Activated CD4-positive, alpha-beta T cell treated with anti-CD3 and anti-CD28 coated beads, Interleukin-2, amount 50 U/mL, for 1 hour (primary cell): ENCODE measurements at regions not wholly inside any gene's neighbourhood (a gene's known extent, or its start where the extent isn't known, plus 50 kb on each side); places are given as distances from the start of the nearest gene placed in this dataset.
"Not testable (repeated sequence)": the region's sequence is repeated elsewhere in the genome, so short reads cannot be mapped to it uniquely, and the experiment has no call there.

Source experiments
- DNase-seq: peaks from one replicate; pipeline ENCODE4 v3.0.0-alpha.2; 2020

DNA sequence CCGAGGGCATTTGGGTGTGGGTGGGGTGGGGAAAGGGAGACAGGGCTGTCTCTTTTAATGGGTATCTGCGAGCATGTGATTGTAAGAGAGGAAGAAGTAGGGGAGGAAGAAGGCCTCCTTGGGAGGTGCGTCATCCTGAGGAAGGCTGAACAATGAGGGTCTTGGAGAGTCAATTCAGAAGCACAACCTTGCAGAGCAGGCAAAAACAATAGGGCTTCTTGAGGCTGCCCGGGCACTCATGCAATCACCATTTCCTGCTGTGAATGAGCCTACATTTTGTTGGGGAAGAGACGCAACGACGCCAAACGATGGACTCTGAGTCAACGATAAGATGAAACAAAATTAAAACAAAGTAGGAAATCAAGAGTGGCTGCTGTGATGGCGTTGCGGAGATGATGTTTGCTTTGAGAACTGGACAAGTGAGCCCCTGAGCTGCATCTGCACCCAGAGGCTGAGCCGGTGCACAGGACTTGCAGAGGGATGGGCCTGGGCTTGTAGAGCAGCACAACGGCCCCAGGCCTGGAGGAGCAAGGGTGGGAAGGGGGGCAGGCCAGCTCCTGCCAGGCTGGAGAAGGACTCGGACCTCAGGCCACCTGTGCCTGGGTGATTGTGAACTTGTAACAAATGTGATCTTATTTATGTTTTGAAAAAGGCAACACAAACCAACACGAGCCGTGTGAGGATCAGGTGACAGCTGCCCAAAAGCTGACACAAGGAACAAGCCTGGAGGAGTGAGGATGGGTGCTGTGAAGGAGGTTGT, 92.3 kb upstream of the B3GAT1 start:
- no peak for DNase-seq

DNA sequence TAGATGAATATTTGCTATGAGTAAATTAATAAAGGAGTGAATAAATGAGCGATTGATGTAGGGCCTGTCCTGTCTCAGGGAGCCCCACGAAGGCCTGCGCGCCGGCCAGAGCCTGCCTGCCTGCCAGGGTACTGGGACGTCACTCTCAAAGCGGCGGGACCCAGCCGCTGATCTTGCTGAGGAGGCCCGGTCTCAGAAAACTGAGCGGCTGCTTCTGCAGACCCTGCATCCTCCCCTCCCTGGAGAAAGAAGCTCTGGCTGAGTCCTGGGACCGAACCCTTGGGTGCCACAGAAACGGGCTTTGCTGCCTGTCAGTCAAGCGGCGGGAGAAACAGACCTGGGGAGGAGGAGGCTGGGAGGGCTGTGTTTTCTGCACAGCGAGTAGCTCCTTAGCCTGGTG, 91.6 kb upstream of the B3GAT1 start:
- no peak for DNase-seq

DNA sequence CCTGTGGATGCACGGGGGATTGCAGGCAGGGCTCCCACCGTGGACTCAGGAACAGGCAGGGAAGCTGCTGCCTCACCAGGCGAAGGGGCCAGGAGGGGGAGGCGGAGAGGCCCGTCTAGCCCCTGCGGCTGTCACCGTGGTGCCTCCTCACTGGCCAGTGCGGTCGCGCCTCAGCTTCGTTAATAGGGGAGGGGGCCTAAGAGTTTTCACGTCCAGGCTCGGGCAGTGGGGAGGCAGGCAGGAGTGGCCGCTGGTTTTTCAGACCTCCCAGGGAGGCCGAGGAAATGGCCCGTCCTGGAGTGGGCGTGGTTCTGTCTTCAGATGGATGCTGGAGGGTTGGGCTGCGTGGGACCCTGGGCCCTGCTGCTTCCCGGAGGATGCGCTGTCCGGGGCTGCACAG, 91.1 kb upstream of the B3GAT1 start:
- DNase-seq: no peak

DNA sequence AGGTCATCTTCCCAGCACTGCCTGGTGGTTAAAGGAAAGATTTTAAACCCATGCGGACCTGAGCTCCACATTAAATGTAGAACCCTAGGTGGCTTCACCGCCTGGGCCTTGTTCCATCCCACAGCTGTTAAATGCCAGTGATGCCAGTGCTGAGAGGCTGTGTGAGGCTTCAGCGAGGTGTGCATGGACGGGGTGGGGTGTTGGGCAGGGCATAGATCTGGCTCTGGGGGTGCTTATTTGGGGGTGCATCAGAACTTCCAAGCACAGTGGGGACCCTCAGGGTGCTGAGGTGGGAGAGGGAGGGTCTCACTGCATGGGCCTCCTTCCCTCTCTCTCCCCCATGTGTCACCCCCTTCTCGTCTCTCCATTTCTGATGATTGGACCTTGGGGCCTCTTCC, 90.1 kb upstream of the B3GAT1 start:
- DNase-seq: no peak

DNA sequence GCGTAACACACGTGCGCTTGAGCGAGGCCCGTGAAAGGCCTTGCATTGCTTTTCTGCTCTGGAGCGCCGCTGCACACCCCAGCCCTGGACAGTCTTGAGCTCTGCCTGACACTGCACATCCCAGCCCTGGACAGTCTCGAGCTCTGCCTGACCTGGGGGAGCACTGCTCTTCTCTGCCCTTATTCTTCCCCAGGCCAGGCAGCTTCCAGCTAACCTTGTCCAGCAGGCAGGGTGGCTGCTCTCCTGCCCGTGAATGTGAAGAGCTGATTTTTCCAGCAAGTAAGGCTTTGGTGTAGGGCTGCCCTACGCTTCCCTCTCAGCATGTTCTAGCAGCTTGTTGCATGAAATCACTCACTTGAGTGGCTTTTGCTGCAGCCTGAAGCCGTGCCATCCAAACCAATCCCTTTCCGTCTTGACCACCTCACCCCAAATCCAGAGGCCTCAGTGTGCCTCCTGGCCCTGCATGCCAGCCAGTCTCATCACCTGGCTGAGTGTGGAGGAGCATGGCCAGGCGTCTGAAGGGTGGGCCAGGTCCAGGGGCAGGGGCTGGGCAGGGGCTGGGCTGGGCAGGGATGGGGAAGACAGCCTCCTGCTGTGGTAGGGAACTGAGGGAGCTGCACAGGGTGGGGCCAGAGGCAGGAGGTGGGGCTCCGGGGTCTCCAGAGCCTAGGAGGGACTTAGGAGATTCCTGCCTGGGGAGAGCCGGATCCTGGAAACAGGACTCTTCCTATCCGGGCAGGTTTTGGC, 89.5 kb upstream of the B3GAT1 start:
- no peak for DNase-seq

DNA sequence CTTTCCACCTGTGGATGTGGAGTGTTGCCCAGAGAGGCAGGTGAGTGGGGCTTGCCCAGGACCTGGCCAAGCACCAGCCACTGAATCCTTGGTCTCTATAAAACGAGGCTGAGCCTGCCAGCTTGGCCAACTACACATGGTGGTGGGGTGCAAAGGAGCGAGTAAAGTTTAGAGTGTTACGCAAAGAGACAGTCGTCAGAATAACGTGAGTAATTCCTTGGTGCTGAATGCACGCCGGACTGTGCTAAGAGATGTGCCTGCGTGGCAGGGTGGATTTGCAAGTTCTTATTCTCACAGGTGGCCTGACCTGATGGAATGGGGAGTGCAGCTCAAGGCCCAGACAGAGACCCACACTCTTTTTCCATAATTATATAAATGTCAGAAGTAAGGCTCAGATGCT, 88.6 kb upstream of the B3GAT1 start:
- DNase-seq: no peak

DNA sequence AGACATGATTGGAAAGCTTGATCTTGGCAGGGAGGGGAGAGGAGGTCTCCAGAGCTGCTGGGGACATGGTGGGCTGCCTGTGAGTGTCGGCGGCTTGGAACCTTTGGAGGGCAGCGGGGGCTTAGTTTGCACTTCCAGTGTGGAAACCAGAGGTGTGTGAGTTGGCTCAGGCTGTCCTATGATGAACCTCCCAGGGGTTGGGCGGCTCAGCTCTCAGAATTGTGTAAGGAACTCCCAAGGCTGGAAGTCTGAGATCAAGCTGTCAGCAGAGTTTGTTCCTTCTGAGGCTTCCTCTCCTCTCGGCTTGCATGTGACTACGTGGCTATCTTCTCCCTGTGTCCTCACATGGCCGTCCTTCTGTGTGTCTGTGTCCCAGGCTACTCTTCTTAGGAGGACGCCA, 87.9 kb upstream of the B3GAT1 start:
- DNase-seq: no peak

DNA sequence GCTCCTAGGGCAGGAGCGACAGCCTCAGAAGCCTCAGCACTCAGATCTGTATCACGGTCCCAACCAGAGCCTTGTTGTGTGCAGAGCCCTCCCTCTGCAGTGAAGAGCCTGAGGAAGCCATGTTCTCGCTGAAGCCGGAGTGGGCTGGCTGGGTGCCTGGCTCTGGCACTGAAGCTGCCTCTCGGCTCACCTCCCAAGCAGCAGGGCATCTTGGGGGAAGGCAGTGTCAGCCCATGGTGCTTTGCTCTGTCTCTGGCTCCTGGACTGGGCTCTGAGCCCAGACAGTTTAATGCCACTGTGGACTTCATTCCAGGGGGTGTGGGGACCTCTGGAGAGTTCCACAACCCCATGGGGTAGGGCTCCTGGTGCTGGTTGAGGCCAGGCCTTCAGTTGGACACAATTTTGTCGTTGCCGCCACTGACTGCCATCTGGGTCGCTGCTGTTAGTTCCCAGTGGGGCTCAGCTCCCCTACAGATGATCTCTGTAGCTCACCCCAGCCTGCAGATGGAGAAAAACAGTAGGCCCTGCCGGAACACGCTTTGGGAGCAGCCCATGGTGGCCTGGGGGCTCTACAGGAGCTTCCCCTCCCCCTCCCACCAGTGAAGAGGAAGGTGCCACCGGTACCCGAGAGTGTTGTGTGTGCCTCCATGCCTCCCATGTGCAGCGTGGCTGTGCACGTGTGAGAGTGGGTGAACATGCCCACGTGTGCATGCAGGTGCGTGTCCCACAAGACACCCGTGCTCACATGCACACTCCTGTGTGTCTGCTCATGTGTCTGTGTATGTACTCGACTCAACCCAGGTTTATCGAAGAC, 86.5 kb upstream of the B3GAT1 start:
- no peak for DNase-seq

DNA sequence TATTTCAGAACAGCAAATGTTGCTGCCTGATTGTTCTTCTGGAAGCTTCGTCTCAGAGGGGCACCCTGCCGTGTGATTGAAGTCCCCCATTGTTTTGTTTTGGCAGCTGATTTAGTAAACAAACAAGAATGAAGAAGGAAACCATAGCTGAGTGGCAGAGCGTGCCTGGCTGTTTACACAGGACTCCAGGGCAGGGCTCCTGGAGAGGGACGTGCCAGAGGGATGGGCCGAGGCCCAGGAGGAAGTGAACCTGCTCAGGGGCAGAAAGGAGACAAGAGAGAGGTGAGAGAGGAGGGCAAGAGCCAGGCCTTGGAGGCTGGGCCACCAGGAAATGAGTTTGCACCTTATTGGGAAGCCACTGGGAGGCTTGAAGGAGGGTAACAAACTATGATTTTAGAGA, 85.5 kb upstream of the B3GAT1 start:
- DNase-seq: no peak

DNA sequence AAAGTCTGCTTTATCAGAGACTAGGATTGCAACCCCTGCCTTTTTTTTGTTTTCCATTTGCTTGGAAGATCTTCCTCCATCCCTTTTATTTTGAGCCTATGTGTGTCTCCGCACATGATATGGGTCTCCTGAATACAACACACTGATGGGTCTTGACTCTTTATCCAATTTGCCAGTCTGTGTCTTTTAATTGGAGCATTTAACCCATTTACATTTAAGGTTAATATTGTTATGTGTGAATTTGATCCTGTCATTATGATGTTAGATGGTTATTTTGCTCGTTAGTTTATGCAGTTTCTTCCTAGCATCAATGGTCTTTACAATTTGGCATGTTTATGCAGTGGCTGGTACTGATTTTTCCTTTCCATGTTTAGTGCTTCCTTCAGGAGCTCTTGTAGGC, 84.0 kb upstream of the B3GAT1 start:
- not testable (repeated sequence) for DNase-seq

DNA sequence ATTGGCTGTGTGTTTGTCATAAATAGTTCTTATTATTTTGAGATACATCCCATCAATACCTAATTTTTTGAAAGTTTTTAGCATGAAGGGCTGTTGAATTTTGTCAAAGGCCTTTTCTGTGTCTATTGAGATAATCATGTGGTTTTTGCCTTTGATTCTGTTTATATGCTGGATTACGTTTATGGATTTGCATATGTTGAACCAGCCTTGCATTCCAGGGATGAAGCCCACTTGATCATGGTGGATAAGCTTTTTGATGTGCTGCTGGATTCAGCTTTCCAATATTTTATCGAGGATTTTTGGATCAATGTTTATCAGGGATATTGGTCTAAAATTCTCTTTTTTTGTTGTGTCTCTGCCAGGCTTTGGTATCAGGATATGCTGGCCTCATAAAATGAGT, 82.4 kb upstream of the B3GAT1 start:
- DNase-seq: not testable (repeated sequence)

DNA sequence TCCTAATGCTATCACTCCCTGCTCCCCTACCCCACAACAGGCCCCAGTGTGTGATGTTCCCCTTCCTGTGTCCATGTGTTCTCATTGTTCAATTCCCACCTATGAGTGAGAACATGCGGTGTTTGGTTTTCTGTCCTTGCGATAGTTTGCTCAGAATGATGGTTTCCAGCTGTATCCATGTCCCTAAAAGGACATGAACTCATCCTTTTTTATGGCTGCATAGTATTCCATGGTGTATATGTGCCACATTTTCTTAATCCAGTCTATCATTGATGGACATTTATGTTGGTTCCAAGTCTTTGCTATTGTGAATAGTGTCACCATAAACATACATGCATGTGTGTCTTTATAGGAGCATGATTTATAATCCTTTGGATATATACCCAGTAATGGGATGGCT, 80.4 kb upstream of the B3GAT1 start:
- DNase-seq: not testable (repeated sequence)

DNA sequence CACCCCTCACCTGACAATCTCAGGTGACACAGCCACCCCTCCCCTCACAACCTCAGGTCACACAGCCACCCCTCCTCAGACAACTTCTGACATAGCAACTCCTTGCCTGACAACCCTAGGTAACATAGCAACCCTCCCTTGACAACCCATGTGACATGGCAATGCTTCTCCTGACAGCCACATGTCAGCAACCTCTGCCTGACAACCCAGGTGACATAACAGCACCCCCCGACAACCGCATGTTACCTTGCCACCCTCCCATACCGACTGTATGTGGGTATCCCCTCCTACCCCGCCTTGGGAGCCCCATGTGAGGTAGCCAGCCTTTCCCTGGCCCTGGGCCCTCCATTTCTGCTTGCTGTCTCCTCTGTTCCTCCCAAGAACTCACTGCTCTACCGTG, 77.7 kb upstream of the B3GAT1 start:
- no peak for DNase-seq

DNA sequence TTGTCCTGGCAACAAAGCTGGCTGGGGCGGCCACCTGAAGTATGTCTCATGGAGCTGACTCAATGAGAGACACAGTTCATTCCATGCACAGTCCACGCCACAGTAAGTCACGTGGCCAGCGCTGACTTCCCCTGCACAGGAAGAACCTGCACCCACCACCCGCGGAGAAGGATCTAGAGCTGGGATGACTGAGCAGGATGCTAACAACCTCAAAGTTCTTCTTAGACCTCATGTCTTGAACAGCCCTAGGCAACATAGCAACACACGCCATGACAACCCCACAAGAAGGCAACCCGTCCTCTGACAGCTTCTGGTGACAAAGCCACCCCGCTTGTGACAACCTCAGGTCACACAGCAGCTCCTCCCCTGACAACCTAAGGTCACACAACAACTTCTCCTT, 76.9 kb upstream of the B3GAT1 start:
- no peak for DNase-seq

DNA sequence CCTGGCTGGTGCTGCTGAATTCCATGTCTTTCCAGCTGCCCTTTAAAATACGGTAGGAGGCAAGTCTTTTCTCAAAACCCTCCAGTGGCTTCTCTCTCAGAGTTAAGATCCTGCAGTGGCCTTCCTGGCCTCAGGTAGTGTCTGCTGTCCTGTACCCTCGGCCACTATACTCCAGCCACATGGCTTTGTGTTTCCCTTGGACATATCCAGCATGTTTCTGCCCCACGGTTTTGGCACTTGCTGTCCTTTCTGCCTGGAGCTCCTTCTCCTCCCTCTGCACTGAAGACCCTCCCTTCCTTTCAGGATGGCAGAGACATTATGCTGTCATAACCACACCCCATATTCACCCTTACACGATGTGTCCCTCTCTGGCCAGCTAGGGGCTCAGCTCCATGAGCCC, 76.5 kb upstream of the B3GAT1 start:
- no peak for DNase-seq

DNA sequence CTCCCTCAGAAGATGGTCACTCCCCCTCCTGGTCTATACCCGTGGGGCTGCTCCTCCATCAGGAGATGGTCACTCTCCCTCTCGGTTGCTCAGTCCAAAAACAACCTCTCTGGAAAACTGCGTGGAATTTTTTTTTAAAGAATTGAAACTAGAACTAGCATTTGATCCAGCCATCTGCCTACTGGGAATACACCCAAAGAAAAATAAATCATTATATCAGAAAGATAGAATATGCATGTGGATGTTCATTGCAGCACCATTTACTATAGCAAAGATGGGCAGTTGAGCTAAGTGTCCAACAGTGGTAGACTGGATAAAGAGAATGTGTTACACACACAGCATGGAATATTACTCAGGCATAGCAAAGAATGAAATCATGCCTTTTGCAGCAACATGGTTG, 75.7 kb upstream of the B3GAT1 start:
- DNase-seq: no peak

DNA sequence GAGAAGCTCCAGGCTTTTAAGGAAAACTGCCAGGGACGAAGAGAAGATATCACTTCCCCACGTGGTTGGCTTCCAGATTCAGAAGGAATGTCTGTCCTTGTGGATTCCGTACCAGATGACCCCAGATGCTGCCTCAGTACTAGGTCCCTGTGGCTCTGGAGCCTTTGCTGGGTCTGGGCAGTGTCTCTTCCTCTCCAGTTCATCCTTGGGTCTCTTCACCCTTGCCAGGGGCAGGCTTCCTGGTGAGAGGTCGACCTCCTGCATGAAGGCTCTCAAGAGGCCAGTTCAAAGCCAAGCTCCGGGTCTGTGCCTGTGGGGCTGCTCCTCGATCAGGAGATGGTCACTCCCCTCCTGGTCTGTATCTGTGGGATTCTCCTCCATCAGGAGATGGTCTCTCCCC, 74.7 kb upstream of the B3GAT1 start:
- no peak for DNase-seq

DNA sequence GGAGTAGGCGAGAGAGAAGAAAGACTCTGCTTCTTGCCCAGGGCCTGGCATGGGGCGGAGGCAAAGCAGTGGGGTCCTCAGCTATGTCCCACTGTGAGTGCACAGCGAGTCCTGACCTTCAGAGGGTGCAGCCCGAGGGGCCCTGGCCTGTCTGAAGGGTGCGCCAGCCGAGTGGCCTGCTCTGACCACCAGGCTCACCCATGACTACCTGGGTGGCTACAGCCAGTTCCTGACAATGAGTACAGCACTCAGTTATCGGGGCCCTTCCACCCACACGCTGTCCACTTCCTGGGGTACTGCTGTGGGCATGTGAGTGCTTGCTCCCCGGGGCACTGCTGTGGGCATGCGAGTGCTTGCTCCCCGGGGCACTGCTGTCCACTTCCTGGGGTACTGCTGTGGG, 74.1 kb upstream of the B3GAT1 start:
- no peak for DNase-seq

DNA sequence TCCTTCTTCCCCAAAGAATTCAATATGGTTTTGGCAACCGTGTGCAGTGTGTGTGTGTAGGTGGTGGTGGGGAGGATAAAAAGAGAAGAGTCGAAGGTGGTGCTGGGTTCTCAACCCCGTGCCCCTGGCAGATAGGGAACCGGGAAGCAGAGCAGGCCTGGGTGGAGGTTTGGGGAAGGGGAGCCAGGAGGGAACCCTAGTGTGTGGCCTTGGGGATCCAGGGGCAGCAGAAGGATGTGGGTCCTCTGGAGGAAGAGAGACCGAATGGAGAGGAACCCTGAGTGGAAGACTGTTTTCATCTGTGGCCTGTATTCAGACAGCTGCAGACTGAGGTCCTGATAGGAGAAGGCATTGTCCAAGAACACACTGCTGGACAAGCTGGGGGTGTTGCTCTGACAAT, 73.3 kb upstream of the B3GAT1 start:
- DNase-seq: no peak

DNA sequence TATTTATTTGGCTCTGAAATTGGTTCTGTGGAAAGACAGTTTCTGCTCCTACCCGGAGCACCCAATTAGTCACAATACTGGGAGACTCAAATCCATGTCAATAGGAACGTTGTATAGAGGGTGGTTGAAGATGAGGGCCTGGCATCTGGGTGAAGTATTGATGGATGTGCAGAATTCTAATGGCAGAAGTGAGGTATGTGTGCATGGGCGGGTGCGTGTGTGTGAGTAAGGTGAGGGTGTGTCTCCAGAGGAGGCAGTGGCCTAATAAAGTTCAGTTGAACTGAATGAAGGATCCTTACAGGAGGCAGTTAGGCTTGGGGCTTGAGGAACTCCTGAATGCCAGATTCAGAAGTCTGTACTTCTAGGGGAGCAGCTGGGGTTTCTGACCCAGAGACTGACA, 71.8 kb upstream of the B3GAT1 start:
- DNase-seq: no peak

DNA sequence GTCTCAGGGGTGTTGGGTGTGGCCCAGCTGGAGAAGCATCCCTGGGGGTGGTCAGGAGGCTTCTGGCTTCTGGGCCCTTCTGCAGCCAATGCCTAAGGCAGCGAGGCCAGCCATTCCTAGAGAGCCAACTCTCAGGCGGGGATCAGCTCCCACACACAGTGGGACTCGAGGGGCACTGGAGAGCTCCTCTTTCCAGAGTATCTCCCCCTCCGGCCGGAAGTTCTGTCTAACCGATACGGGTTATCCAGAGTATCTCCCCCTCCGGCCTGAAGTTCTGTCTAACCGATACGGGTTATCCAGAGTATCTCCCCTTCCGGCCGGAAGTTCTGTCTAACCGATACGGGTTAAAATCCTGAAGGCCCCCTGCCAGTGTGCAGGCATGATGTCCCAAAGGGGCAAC, 71.2 kb upstream of the B3GAT1 start:
- DNase-seq: no peak

DNA sequence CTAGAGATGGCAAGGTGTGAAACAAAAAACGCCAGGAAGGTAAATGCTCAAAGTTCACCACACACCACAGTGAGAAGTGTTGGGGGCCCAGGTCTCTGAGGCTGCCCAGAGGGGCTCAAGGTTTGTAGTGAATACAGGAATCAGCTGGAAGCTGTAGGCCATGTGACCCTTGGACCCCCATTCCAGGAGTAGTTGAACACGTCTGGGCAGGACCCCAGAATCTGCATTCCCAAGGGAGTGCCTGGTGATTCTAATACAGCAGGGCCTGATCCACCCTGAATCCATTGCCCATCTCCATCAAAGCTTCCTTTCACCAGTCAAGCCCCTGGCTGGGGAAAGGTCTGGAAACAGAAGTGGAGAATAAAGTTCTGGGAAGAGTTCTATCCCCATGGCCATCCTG, 70.8 kb upstream of the B3GAT1 start:
- DNase-seq: no peak

DNA sequence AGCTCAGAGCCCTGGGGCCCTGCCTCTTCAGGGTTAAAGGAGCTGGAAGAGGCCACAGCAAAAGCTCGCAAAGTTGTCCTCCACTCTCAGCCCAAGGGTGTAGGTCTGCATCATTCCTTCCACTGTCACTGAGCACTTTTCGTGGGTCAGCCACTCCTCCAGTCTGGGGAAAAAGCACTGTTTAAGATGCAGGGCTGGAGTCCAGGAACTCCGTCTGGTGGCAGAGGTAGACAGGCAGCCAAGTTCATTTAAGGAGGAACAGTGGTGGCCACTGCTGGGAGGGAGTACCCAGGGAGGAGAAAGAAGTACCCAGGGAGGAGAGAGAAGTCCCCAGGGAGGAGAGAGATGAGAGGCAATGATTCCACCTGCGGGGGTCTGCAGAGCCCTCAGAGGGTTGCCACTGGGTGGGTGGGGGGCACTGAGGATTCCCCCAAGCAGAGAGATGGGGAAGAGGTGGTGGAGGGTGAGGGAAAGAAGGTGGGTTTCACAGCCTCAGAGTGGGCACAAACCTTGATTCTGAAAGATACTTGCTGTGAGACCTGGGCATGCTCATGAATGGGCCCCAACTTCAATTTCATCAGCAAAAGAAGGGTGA, 70.0 kb upstream of the B3GAT1 start:
- DNase-seq: no peak

DNA sequence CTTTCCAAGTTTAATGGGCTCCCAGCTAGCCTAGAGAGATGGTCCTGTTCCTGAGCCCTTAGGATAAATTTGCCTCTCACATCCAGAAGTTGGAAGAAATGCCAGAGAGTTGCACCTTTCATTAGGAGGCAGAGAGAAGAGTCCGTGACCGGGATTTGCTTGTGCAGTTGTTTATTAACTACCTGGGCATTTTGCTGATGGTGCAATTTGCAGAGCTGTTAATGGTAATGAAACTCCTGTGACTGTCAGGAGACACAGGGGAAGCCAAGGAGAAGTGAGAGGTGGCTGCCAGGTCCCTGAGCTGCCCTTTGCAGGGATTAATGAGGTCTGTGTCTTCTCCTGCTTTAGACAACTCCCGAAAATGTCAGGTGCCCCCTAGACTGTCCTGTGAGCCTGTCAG, 69.1 kb upstream of the B3GAT1 start:
- no peak for DNase-seq
